HCT116 (cell line): ENCODE measurements at regions not wholly inside any gene's neighbourhood (a gene's known extent, or its start where the extent isn't known, plus 50 kb on each side); places are given as distances from the start of the nearest gene placed in this dataset.

Experiments
- ATAC-seq: fragments of 200-7000 bp; cut with Tn5 transposase; 2 replicates; pipeline ENCODE4 v1.9.1; 2020; ENCODE audit warnings: mild to moderate bottlenecking, moderate library complexity
- BruUV-seq: library from RNA; stranded (reverse); fragments of 400-500 nt; replicated peaks from 2 replicates; lab custom pipeline; 2021; lab: Mats Ljungman, UMichigan
- CTCF ChIA-PET: fragments of 300-600 bp; sonication (Branson Sonifier 250); formaldehyde crosslinking; loops from one replicate; lab custom pipeline; 2021; ENCODE audit warnings: antibody characterized with exemption; lab: Charles Lee
- POLR2A ChIA-PET: fragments of 300-600, 350-600 bp; sonication (Branson Sonifier 250); formaldehyde crosslinking; loops from one replicate; lab custom pipeline; 2021; ENCODE audit warnings: antibody characterized with exemption; lab: Charles Lee
- RAD21 ChIA-PET, 2 experiments: fragments of 300-600 bp; sonication (Branson Sonifier 250); formaldehyde crosslinking; loops; one replicate each; lab custom pipeline; 2023; ENCODE audit warnings: low total read pairs in 2 of 2; ENCODE audit not compliant: uncharacterized antibody in 2 of 2, unreplicated experiment in 2 of 2, low non-redundant PET in 1 of 2; lab: Charles Lee
- DNase-seq: peaks from one replicate; pipeline ENCODE4 v3.0.0-alpha.2; 2010; ENCODE audit warnings: low read depth, low spot score
- H2AFZ ChIP-seq: fragments of 200-600 bp; shearing (Covaris generic), sonication (generic); 2 replicates; pipeline ENCODE4 v1.6.1; 2017; ENCODE audit warnings: low read depth, mixed run types, mixed read lengths, antibody characterized with exemption, low read length; ENCODE audit not compliant: poor library complexity, severe bottlenecking
- H3K27ac ChIP-seq: 2 replicates; pipeline ENCODE4 v1.5.1; 2012; ENCODE audit warnings: low read depth, low read length
- H3K27me3 ChIP-seq: fragments of 200-600 bp; sonication (generic); 2 replicates; pipeline ENCODE4 v1.6.1; 2016; ENCODE audit warnings: mixed run types, low read length, mixed read lengths; ENCODE audit not compliant: insufficient read depth
- H3K36me3 ChIP-seq, 2 experiments: fragments of 200-500 bp in 1 of 2; fragments of 200-600 bp in 1 of 2; sonication (Bioruptor generic) in 1 of 2; sonication (generic) in 1 of 2; 2 replicates each; pipeline versions ENCODE4 v1.5.1 to v1.6.1; 2014 to 2016; ENCODE audit warnings: low read length in 2 of 2, inconsistent platforms in 1 of 2, mixed read lengths in 1 of 2, mixed run types in 1 of 2; ENCODE audit not compliant: insufficient read depth in 2 of 2, control insufficient read depth in 1 of 2
- H3K4me1 ChIP-seq, 2 experiments: fragments of 200-600 bp in 1 of 2; sonication (generic) in 1 of 2; 2 replicates each; pipeline versions ENCODE4 v1.5.1 to v1.6.1; 2012 to 2017; ENCODE audit warnings: low read length in 2 of 2, inconsistent platforms in 1 of 2, mild to moderate bottlenecking in 1 of 2, mixed read lengths in 1 of 2, mixed run types in 1 of 2, moderate library complexity in 1 of 2; ENCODE audit not compliant: insufficient read depth in 2 of 2, control insufficient read depth in 1 of 2
- H3K4me2 ChIP-seq: fragments of 200-600 bp; sonication (generic); 2 replicates; pipeline ENCODE4 v1.6.1; 2017; ENCODE audit warnings: mixed run types, low read length, mixed read lengths
- H3K4me3 ChIP-seq, 2 experiments: fragments of 200-600 bp in 1 of 2; sonication (generic) in 1 of 2; replicated peaks in 1 of 2; 2 replicates each; pipeline ENCODE4 v1.5.1; 2011 to 2016; ENCODE audit warnings: low read length in 2 of 2, control low read depth in 1 of 2, low read depth in 1 of 2, mild to moderate bottlenecking in 1 of 2, mixed read lengths in 1 of 2, mixed run types in 1 of 2
- H3K79me2 ChIP-seq: fragments of 200-600 bp; sonication (generic); 2 replicates; pipeline ENCODE4 v1.6.1; 2017; ENCODE audit warnings: mild to moderate bottlenecking, mixed run types, low read length, moderate library complexity, mixed read lengths; ENCODE audit not compliant: insufficient read depth
- H3K9ac ChIP-seq: fragments of 200-600 bp; sonication (generic); 2 replicates; pipeline ENCODE4 v1.6.1; 2016; ENCODE audit warnings: low read length, mixed read lengths
- H3K9me2 ChIP-seq: fragments of 200-600 bp; sonication (generic), shearing (Covaris generic); 2 replicates; pipeline ENCODE4 v1.6.1; 2017; ENCODE audit warnings: mixed run types, mild to moderate bottlenecking, moderate library complexity; ENCODE audit not compliant: insufficient read depth
- H3K9me3 ChIP-seq, 2 experiments: fragments of 200-500 bp in 1 of 2; fragments of 200-600 bp in 1 of 2; sonication (Bioruptor generic) in 1 of 2; sonication (generic) in 1 of 2; 2 replicates each; pipeline ENCODE4 v1.6.1; 2014 to 2017; ENCODE audit warnings: low read length in 2 of 2, mixed read lengths in 2 of 2, inconsistent platforms in 1 of 2, low read depth in 1 of 2, mild to moderate bottlenecking in 1 of 2, mixed run types in 1 of 2, moderate library complexity in 1 of 2; ENCODE audit not compliant: control insufficient read depth in 1 of 2, insufficient read depth in 1 of 2
- H4K20me1 ChIP-seq: fragments of 200-600 bp; sonication (generic), shearing (Covaris generic); 2 replicates; pipeline ENCODE4 v1.6.1; 2017; ENCODE audit warnings: mixed run types, mild to moderate bottlenecking, moderate library complexity; ENCODE audit not compliant: insufficient read depth
- CBX3 ChIP-seq: IDR thresholded peaks from 2 replicates; pipeline ENCODE4 v1.6.1; 2012; ENCODE audit warnings: low read depth
- EGR1 ChIP-seq: IDR thresholded peaks from 2 replicates; pipeline ENCODE4 v1.6.1; 2012; ENCODE audit warnings: low read depth
- ELF1 ChIP-seq: IDR thresholded peaks from 2 replicates; pipeline ENCODE4 v1.6.1; 2012; ENCODE audit warnings: low read depth, borderline replicate concordance
- EZH2phosphoT487 ChIP-seq: fragments of 200-600 bp; IDR thresholded peaks from 2 replicates; pipeline ENCODE4 v1.6.1; 2018; ENCODE audit warnings: antibody characterized with exemption, borderline replicate concordance
- FOSL1 ChIP-seq: IDR thresholded peaks from 2 replicates; pipeline ENCODE4 v1.6.1; 2012; ENCODE audit warnings: low read depth
- POLR2AphosphoS5 ChIP-seq: IDR thresholded peaks from 2 replicates; pipeline ENCODE4 v1.6.1; 2011; ENCODE audit warnings: mild to moderate bottlenecking, low read depth, low read length, moderate library complexity
- SIN3A ChIP-seq: IDR thresholded peaks from 2 replicates; pipeline ENCODE4 v1.6.1; 2012; ENCODE audit warnings: low read depth
- SP1 ChIP-seq: IDR thresholded peaks from 2 replicates; pipeline ENCODE4 v1.6.1; 2012; ENCODE audit warnings: low read depth
- SRF ChIP-seq: IDR thresholded peaks from 2 replicates; pipeline ENCODE4 v1.6.1; 2012; ENCODE audit warnings: low read depth
- TCF7L2 ChIP-seq: IDR thresholded peaks from 2 replicates; pipeline ENCODE4 v1.7.0; 2011; ENCODE audit warnings: borderline replicate concordance, inconsistent platforms; ENCODE audit not compliant: insufficient read depth, insufficient read length; ENCODE audit errors: extremely low read depth
- intact Hi-C: fragments of 100-400 bp; cut with micrococcal nuclease; formaldehyde crosslinking; loops from 2 replicates; pipeline ENCODE4 v1.10.0; 2022
- TF ChIP-seq, protein P1 (sequence below): IDR thresholded peaks from 2 replicates; pipeline ENCODE4 v1.6.1; 2011; ENCODE audit warnings: mild to moderate bottlenecking, low read length, moderate library complexity; ENCODE audit not compliant: insufficient replicate concordance; ENCODE audit errors: extremely low read depth
- TF ChIP-seq, protein P2 (sequence below): IDR thresholded peaks from 2 replicates; pipeline ENCODE4 v1.6.1; 2012; ENCODE audit warnings: low read depth
- TF ChIP-seq, protein P3 (sequence below): IDR thresholded peaks from 2 replicates; pipeline ENCODE4 v1.6.1; 2012
- TF ChIP-seq, protein P4 (sequence below): IDR thresholded peaks from 2 replicates; pipeline ENCODE4 v1.6.1; 2012

DNA sequence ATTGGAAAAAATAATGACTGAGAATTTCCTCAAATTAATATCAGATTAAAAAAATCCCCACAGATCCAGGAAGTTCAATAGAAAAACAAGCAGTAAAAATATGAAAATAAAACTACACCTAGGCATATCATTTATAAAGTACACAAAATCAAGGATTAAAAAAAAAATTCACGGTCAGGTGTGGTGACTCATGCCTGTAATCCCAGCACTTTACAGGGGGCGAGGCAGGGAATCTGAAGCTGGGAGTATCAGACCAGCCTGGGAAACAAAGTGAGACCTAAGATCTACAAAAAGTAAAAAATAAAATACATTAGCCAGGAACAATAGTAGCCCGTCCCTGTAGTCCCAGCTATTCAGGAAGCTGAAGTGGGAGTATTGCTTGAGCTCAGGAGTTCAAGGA, 778.3 kb upstream of the ALCAM start:
- no TSS peak for BruUV-seq
- Histone ChIP-seq H3K4me2 (no peak overlapping the region), H3K9me3 (no peaks in the 10 kb centered on the region), H4K20me1 (no peaks in the 10 kb centered on the region), H3K27me3 (no peaks in the 10 kb centered on the region), H3K27ac (no peak overlapping the region), H3K4me3 (no peak overlapping the region), H3K4me1 (no peaks in the 10 kb centered on the region; a peak in 1 of 4 replicates), H3K36me3 (no peaks in the 10 kb centered on the region), H3K9me2 (no peaks in the 10 kb centered on the region), H3K9ac (no peak overlapping the region), H3K79me2 (no peaks in the 10 kb centered on the region), H2AFZ (no peak overlapping the region)
- ChIA-PET POLR2A (no interaction called here), RAD21 (no interaction called here), CTCF (no interaction called here)
- intact Hi-C loops, result no loop called here
- ATAC-seq (no peak), DNase-seq (no peak)
- TF ChIP-seq EZH2phosphoT487, result no peak
- TF ChIP-seq, protein P1, sequence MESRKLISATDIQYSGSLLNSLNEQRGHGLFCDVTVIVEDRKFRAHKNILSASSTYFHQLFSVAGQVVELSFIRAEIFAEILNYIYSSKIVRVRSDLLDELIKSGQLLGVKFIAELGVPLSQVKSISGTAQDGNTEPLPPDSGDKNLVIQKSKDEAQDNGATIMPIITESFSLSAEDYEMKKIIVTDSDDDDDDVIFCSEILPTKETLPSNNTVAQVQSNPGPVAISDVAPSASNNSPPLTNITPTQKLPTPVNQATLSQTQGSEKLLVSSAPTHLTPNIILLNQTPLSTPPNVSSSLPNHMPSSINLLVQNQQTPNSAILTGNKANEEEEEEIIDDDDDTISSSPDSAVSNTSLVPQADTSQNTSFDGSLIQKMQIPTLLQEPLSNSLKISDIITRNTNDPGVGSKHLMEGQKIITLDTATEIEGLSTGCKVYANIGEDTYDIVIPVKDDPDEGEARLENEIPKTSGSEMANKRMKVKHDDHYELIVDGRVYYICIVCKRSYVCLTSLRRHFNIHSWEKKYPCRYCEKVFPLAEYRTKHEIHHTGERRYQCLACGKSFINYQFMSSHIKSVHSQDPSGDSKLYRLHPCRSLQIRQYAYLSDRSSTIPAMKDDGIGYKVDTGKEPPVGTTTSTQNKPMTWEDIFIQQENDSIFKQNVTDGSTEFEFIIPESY, result no peak
- TF ChIP-seq EGR1, result no peak
- TF ChIP-seq SRF, result no peak
- no peak for TF ChIP-seq POLR2AphosphoS5
- TF ChIP-seq SP1, result no peak
- no peak for TF ChIP-seq ELF1
- TF ChIP-seq TCF7L2, result no peak
- TF ChIP-seq, protein P2, sequence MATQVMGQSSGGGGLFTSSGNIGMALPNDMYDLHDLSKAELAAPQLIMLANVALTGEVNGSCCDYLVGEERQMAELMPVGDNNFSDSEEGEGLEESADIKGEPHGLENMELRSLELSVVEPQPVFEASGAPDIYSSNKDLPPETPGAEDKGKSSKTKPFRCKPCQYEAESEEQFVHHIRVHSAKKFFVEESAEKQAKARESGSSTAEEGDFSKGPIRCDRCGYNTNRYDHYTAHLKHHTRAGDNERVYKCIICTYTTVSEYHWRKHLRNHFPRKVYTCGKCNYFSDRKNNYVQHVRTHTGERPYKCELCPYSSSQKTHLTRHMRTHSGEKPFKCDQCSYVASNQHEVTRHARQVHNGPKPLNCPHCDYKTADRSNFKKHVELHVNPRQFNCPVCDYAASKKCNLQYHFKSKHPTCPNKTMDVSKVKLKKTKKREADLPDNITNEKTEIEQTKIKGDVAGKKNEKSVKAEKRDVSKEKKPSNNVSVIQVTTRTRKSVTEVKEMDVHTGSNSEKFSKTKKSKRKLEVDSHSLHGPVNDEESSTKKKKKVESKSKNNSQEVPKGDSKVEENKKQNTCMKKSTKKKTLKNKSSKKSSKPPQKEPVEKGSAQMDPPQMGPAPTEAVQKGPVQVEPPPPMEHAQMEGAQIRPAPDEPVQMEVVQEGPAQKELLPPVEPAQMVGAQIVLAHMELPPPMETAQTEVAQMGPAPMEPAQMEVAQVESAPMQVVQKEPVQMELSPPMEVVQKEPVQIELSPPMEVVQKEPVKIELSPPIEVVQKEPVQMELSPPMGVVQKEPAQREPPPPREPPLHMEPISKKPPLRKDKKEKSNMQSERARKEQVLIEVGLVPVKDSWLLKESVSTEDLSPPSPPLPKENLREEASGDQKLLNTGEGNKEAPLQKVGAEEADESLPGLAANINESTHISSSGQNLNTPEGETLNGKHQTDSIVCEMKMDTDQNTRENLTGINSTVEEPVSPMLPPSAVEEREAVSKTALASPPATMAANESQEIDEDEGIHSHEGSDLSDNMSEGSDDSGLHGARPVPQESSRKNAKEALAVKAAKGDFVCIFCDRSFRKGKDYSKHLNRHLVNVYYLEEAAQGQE, result no peak
- no peak for TF ChIP-seq FOSL1
- TF ChIP-seq, protein P3, sequence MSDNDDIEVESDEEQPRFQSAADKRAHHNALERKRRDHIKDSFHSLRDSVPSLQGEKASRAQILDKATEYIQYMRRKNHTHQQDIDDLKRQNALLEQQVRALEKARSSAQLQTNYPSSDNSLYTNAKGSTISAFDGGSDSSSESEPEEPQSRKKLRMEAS, result no peak
- TF ChIP-seq CBX3, result no peak
- TF ChIP-seq SIN3A, result no peak
- TF ChIP-seq, protein P4, sequence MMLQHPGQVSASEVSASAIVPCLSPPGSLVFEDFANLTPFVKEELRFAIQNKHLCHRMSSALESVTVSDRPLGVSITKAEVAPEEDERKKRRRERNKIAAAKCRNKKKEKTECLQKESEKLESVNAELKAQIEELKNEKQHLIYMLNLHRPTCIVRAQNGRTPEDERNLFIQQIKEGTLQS, result no peak
